Mammary epithelial cell (primary cell): ENCODE measurements at regions not wholly inside any gene's neighbourhood (a gene's known extent, or its start where the extent isn't known, plus 50 kb on each side); places are given as distances from the start of the nearest gene placed in this dataset.

Experiments used
- CTCF ChIP-seq, 2 donors: IDR thresholded peaks in 1 of 2; conservative IDR thresholded peaks in 1 of 2; 2 replicates each; pipeline ENCODE4 v1.5.1; 2011 to 2012; ENCODE audit warnings: inconsistent platforms in 2 of 2, low read length in 2 of 2, mild to moderate bottlenecking in 2 of 2, control low read depth in 1 of 2, low read depth in 1 of 2; ENCODE audit not compliant: insufficient read depth in 1 of 2; ENCODE audit errors: extremely low read depth in 1 of 2
- EZH2 ChIP-seq: IDR thresholded peaks from 2 replicates; pipeline ENCODE4 v1.6.1; 2012; ENCODE audit warnings: low read length, inconsistent platforms, borderline replicate concordance

GRCh38 chr11:89660234-89660633 lies 49.9 kb upstream of the TRIM77 start:
- TF ChIP-seq CTCF (conservative IDR thresholded peaks at IDR 0.05 in 1 of 2, IDR thresholded peaks at IDR 0.05 in 1 of 2; ENCODE audit: extremely low read depth in 1 of 2, insufficient read depth in 1 of 2, low read depth in 1 of 2, low read length in 2 of 2), result no peak
- TF ChIP-seq EZH2, result no peak
